Renal pelvis (tissue), 1 donor: ENCODE measurements at regions not wholly inside any gene's neighbourhood (a gene's known extent, or its start where the extent isn't known, plus 50 kb on each side); places are given as distances from the start of the nearest gene placed in this dataset.

Experiments used
- DNase-seq: peaks from one replicate; pipeline ENCODE4 v3.0.0-alpha.2; 2013

DNA sequence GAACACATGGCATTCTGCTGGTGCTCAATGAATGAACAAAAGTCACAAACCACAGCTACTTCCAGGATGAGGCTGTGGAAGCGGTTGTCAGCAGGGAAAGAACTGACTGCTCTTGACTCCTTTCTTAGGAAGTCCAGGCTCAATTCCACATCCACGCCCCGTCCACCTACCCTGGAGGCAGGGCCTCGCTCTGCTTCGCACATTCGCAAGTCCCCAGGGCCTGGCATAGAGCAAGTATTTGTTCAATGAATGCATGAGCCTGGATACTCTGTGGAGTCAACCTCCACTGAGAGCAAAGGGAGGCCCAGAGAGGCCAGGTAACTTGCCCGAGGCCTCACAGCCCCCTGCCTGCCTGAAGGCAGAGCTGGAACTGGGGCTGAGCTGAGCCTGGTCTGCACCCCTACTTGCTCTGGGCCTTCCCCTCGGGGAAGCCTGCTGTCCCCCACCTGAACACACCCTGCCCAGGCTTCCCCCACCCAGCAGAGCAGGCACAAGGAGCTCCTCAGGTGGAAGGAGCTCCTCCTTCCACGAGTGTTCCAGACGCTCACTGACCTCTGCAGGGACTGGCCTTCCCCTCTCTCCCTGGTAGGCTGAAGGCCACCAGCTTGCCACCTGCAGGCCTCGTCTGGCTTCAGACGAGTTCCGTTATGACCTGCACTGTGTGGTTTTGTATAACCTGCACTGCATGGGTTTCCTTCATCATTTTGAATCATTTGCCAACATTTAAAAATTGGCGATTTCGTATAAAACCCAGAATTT lies 119.3 kb upstream of the PTPN1 start:
- no peak for DNase-seq

DNA sequence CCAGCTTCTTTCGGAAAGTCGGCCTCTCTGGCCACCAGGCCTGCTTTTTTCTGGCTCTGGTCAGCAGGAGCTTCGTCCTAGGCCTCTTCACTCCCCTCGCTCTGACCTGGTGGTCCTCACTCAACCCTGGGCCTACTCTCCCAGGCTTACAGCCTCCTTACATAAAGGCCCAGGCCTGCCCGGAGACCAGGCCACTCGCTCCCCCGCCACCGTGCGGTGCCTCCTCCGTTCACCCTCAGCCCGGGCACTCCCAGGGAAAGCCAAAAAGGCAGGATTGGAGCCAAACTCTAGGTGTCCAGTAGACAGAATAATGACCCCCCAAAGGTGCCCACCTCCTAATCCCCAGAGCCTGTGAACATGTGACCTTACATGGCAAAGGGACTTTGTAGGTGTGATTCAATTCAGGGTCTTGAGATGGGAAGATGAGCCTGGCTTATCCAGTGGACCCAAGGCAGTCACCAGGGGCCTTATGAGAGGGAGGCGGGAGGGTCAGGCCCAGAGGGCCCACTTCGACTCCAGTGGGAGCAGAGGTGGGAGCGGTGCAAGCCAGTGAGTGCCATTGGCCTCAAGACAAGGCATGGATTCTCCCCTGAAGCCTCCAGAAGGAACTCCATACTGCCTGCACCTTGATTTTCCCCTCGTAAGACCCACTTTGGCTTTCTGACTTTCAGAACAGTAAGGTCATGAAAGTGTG lies 118.6 kb upstream of the PTPN1 start:
- no peak for DNase-seq

DNA sequence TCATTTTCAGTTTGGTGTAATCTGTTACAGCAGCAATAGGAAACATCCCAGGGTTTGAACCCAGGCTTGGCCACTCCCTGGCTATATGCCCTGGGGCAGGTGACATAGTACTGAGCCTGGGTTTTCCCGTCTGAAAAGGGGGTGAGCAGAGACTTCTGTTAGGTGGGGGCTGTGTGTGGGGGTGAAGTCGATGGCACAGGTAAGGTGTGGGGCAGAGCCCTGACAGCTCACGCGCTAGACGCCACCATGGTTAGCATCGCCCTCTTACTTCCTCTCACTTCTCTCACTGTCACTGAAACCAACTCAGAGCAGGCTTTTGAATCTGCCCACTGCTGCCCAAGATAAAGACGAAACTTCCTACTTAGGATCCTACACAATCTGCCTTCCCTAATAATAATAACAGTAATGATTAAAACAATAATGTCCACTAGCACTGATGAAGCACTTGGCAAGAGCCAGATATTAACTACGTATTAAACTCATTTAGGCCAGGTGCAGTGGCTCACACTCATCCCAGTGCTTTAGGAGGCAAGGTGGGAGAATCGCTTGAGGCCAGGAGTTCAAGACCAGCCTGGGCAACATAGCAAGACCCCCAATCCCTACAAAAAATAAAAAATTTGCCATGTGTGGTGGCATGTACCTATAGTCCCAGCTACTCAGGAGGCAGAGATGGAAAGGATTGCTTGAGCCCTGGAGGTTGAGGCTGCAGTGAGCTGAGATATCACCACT lies 117.9 kb upstream of the PTPN1 start:
- DNase-seq: no peak

DNA sequence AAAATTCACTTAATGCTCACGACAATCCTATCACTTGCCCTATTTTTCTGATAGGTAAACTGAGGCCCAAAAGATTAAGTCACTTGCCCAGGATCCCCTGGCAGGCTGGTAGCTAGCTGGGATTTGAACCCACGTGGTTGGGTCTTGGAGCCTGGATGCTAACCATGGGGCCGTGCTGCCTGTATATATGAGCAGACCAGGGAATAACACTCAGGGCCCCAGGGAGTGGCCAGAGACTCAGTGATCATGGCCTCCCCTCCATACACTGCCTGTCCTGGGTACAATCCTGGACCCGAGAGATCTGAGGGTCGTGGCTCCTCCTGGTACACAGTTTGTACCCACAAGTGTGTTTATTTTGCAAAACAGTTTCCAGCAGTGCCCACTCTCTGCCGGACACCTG lies 116.9 kb upstream of the PTPN1 start:
- DNase-seq: no peak

DNA sequence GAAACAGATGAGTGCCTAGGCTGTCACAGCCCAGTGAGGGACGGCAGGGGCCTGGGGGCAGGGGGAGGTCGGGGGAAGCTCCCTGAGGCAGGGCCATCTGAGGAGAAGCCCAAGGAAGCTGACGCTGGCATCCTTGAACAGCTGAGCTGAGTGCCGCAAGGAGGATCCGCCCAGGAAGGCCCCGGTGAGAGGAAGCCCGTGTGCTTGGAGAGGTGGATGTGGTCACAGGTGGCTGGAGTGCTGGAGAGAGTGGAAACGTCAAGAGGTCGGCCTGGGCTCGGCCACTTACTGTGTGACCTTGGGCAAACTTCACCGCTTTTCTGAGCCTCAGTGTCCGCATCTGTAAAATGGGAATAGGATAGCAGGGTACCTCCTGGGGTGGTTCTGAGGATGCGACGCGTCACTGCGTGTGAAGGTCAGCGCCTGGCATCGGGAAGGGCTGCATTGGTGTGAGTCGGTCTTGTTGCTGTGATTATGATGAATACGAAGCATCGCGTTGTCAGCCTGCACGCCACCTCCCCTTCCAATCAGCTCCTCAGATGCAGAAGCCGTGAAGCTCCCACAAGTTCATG lies 116.1 kb upstream of the PTPN1 start:
- no peak for DNase-seq

DNA sequence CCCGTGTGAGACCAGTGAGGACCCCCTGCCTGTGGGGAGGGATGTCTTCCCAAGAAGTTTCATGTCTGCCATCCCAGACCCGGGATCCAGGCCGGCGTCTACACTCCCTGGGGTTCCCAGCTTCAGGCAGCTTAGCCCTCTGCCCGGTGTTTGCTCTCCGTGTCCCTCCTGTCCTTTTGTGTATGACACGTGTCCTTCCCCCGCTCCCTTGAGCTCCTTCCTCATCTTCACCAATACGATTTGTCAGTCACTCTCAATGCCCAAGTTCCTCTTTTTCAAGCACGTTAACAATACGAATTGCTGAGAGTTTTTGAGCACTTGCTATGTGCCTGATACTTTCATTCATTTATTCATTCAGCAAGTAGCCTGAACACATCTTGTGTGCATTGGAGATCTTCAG lies 115.6 kb upstream of the PTPN1 start:
- no peak for DNase-seq

DNA sequence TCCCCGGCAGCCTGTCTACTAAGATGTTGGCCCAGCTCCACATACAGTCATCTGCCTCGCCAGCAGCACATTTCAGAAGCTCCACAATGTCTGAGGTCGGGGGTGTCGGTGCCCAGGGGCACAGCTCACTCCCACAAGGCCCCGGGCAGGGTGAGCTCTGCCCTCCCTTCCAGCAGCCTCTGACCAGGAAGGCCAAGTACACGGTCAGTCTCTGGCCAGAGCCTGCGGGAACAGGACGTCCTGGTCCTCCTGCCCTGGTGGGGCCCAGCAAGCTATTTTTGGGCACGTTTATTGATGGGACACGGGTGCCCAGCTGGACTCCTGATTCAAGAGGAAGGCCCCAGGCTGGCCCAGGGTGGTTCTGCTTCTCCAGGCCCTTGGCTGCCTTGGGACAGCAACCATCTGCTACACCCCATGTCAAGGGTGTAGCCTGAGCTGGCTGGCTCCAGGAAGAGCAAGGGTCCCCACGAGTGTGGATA lies 114.9 kb upstream of the PTPN1 start:
- no peak for DNase-seq

DNA sequence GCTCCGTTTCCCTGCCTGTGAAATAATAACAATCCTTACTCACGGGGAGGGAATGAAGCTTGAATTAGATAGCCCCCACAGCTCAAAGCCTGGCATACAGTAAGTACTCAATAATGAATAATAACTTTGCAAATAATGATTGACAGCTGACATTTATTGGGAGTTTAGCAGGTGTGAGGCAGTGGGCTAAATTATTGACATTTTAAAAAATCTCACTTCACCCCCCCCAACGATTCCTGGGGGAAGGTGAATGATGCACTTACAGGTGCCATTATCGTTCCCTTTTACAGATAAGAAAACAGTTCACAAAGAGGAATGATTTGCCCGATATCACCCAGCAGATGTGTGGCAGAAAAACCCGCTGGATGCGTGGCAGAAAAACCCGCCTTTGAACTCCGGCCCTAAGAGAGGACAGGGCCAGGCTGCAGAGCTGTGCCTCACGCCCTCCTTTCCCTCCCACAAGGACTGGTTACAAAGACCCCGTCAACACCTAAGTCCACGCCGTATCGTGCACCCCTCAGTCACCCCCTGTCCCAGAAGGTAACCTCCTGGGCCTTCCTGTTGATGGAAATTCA lies 114.2 kb upstream of the PTPN1 start:
- no peak for DNase-seq

DNA sequence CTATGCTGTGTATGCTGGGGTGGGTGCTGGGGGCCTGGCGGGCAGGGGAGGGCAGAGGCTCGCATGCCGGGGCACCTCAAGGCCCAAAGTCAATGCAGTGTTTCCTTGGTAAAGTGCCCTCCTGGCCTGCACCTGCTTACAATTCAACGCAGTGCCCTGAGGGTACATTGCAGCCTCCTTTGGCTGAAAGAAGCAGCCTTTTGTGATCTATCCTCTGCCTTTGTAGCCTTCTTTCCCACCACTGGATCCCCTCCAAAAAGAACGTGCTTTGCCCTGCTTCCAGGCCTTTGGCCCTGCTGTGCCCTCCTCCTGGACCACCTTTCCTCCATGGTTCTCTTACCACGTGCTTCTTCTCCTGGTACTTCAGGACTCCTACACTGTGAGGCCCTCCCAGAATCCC lies 113.6 kb upstream of the PTPN1 start:
- DNase-seq: no peak

DNA sequence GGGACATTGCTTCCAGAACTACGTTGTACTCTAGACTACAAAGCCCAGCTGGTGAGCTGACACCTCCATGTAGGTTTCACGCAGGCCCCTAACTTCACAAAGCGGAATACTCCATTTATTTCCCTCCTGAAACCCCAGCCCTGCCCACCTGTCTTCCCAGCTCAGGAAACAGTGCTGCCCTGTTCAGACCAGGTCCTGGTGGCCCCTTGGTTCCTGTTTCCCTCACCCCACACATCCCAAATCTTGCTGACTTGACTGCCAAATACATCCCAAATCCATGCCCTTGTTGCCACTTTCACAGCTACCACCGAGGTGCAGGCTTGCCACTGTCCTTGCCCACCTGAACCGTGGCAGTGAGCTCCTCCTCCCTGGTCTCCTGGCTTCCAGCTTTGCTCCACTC lies 113.1 kb upstream of the PTPN1 start:
- DNase-seq: no peak

DNA sequence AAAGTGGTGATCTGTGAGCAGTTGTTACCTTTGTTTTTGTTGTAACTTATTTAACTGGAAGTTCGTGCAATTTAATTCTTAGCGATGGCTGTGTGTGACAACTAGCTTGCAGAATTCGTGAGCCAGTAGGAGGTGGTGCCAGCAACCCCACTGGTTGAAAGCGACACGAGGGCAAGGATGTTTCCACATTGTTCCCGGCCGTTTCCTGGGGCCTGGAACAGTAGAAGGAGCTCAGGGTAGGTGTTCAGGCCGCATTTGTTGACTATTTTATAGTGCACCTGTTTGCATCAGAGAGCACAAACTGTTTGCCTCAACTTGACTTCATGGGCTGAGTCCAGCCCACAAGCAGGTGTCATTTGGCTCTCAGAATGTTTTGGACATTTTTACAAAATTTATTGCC lies 112.1 kb upstream of the PTPN1 start:
- DNase-seq: no peak

DNA sequence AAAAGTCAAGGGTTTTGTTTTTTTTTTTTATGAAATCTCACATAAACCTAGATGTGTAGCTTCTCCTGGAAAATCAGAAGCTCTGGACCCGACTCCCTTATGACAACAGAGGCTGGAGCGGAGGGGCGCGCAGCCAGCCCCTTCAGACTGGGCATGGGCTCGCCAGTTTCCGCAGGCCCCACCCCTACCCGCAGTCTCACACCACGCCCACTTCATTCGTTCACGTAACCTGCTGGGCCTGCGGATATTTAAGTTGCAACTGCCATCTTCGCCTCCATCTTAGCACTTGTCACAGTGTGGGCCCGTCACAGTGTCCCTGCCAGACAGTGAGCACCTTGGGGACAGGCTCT lies 111.7 kb upstream of the PTPN1 start:
- no peak for DNase-seq

DNA sequence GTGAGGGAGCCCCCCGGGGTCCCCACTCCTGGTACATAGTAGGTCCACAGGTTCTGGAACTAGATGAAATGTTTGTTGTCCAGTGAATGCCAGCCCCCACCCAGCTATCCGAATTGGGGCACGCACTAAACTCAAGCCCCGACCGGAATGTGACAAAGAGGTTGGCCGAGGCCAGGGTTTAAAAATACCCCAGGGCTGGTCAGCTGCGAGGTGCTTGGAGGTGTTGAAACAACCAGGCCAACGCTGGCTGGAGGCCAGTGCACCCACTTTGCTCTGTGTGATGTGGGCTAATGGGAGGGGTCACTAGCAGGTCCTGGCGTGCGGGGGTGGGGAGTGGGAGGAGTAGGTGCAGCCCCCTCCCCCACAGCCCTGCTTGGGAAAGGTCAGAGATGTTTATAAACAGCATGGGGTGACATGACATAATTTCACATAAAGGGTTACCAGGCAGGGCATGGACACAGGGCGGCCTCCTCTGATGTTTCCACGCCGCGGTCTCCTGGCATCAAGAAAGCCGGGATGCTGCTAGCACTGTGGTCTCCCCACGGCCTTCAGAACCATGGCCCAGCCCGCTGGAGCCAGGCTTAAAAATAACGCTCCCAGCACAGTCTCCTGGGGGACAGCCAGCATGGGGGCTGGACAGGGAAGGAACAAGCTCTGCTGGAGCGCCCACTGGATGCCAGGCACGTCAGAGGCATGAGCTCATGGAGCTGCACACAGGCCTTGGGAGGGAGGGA lies 111.2 kb upstream of the PTPN1 start:
- DNase-seq: no peak

DNA sequence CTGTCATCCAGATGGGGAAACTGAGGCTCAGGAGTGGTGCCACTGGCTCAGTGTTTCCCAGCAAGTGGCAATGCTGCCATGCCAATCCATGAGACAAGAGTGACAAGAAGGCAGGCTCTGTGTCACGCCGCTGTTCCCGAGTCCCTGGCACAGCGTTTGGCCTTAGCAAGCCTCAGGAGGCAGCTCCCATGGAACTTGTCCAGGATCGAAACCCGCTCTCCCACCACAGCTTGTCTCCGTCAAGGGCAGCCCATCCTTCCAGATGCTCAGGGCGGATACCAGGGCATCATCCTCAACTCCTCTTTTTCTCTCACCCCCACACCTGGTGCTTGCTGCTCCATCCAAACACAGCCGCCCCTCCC lies 110.6 kb upstream of the PTPN1 start:
- no peak for DNase-seq

DNA sequence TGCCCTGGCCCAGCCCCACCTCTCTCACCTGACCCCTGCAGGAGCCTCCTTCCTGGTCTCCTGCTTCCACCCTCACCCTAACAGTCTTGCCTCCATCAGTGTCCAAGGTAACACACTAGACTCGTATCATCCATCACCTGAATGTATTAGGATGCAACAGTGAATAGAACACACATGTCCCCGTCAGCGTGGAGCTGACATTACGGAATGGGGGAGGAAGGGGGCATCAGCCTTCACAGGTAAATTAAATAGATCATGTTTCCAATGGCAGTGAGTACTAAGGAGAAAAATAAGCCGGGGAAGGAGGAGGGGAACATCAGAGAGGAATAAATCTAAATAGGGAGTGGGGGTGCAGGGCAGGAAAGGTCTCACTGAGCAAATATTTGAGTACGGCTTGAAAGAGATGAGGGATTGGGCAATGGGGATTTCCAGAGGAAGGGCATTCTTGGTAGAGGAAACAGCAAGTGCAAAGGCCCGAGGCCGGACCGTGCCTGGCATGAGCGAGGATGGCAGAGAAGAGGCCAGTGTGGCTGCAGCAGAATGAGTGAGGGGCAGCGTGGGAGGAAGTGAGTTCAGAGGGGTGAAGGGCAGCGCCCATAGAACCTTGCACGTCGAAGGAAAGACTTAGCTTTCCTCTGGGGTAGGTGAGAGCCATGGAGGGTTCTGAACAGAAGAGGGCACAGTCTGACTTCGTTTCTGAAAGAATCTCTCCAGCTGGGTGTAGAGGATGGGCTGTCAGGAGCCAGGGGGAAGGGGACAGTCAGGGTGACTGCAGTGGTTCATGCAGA lies 110.1 kb upstream of the PTPN1 start:
- DNase-seq: no peak

DNA sequence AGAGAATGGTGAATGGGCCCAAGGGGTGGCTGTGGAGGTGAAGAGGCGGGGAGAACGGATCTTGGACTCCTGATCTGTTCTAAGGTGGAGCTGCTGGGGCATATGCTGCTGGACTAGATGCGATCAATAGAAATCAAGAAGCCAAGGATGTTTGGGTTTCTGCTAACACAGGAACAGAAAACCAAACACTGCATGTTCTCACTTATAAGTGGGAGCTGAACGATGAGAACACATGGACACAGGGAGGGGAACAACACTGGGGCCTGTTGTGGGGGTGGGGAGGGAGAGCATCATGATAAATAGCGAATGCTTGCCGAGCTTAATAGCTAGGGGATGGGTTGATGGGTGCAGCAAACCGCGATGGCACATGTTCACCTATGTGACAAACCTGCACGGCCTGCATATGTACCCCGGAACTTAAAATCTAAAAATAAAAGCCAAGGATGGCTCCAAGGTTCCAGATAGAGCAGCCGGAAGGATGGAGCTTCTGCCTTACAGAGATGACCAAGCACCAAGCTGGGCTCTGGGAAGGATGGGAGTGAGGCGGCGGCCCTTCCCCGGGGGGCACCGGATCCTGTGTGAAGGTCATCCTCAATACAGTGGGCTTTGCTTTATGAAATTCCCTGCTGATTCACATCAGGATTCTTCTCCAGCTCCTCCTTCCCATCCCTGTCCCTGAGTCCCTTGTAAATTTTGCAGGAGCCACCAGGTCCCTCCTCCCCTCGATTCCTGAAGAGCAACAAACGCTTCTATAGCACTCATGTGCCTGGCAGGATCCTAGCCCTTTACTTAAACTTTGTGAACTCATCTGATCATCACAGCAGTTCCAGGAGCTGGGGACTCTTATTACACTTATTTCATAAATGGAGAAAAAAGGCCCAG lies 109.2 kb upstream of the PTPN1 start:
- DNase-seq: no peak

DNA sequence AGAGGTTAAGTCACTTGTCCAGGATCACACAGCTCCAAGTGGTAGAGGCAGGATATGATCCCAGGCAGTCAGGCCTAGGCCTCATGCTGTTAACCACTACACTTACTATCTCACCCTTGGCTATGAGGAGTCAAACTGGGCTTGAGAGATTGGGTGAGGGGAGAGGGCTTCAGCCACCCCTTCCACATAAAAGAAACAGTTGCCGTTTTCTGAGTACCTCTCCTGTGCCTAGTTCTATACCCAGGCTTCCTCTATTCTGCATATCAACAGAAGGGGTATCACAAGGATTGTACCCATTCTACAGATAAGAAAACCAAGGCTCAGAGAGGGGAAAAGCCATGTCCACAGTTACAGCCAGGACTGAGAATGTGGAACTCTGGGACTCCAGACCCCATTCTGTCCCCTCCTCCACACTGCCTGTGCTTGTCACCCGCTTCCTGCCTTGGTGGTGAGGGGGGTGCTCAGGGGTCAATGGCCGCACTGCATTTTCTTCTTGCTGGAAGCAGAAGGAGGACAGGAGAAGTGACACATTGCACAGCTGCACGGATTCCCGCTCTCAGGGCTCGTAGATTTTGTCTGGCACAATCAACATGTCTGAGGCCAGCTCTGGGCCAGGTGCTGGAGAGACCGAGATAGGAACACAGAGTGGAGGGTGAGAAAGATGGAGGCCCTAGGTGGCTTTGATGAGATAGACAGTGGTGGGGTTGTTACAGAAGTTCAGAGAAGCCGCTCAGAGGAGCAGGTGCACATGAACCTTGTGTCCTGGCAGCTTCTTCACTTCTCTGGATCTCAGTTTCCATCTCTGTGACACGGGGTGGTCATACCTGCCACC lies 108.4 kb upstream of the PTPN1 start:
- no peak for DNase-seq

DNA sequence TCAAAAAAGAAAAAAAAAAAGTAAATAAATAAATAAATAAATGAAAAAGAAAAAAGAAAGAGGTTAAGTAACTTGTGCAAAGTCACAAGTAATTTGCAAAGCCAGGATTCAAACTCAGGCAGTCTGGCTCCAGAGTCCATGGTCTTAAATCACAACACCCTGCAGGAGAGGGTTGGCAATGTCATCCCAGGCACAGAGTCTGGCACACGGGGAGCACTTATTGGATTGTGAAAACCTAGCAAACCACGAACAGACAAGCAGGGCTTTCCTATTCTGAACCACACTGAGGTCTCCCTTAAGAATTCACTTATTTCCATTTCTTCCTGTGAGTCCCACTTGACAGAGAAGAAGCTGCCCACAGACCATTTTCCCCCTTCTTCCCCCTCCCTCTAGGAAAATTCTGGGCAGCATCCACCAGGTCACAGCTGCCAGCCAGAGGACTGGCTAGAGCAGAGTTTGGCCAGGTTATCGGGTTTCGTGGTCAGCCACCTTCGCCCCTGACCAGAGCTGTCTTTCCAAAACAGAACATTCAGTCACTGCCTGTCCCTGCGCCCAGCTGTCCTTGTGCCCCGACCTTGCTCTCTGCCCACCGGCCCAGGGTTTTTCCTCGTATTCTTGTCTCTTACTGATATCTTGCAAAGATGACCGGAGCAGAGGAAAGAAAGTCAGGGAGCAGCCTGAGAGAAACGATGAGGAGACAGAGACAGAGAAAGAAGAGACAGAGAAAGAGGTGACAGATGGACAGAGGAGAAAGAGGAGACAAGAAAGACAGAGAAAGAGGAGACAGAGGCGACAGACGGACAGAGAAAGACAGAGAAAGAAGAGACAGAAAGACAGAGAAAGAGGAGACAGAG lies 106.4 kb upstream of the PTPN1 start:
- no peak for DNase-seq
